Cardiac muscle cell (in vitro differentiated cells and primary cell): ENCODE measurements at regions not wholly inside any gene's neighbourhood (a gene's known extent, or its start where the extent isn't known, plus 50 kb on each side); places are given as distances from the start of the nearest gene placed in this dataset.

Source experiments
- DNase-seq, 2 donors: peaks; one replicate each; pipeline versions ENCODE4 v3.0.0 to v3.0.0-alpha.2; 2010 to 2017; ENCODE audit warnings: low read depth in 1 of 2, low spot score in 1 of 2
- H3K27ac ChIP-seq: fragments of 200-600 bp; sonication (generic); 2 replicates; pipeline ENCODE4 v1.5.1; 2016
- H3K27me3 ChIP-seq: fragments of 200-600 bp; sonication (generic); 2 replicates; pipeline ENCODE4 v1.6.0; 2016; ENCODE audit warnings: control low read depth
- H3K36me3 ChIP-seq: fragments of 200-600 bp; sonication (generic); 2 replicates; pipeline ENCODE4 v1.5.1; 2016; ENCODE audit warnings: control low read depth
- H3K4me1 ChIP-seq: fragments of 200-600 bp; sonication (generic); 2 replicates; pipeline ENCODE4 v1.8.1; 2017; ENCODE audit warnings: low read depth, mild to moderate bottlenecking, mixed run types
- H3K4me3 ChIP-seq: fragments of 200-600 bp; sonication (generic); 2 replicates; pipeline ENCODE4 v1.5.1; 2016; ENCODE audit warnings: mild to moderate bottlenecking
- H3K9me3 ChIP-seq: fragments of 200-600 bp; sonication (generic); 2 replicates; pipeline ENCODE4 v1.5.1; 2017; ENCODE audit warnings: low read depth, mild to moderate bottlenecking, control low read depth
- TF ChIP-seq, protein P1 (sequence below): IDR thresholded peaks from 2 replicates; pipeline ENCODE4 v1.5.1; 2012; ENCODE audit warnings: low read depth, mild to moderate bottlenecking, low read length

DNA sequence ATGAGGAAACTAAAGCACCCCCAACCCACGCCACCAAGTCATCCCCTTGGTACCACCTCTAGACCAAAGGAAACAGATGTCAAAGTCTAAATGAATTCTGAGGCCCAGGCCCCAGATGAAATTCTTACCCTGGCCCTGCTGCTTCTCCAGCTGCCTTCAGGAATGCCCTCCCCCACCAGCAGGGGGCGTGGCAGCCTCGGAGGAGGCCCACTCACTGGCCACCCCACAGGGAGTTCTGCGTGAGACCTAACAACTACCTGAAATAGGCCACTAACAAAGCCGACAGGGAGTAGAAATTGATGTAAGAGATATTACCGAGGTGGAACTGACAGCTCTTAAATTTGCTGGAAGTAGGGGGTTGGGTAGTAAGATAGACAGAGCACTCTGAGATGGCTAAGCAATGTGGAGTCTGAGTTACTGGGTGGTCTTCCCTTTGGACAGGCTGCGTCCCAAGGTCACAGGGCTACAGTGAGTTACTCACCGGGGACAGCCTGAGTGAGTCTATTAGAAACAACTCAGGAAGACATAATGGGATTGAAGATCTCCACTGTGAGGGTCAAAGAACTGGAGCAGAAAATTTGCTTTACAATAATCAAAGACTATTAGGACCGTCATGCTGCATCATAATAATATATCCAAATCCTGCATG, 240.7 kb downstream of the SHOX2 start:
- H3K27me3 ChIP-seq = no peaks in the 10 kb centered on the region
- no peak overlapping the region for H3K27ac ChIP-seq
- no peaks in the 10 kb centered on the region for H3K4me1 ChIP-seq
- no peaks in the 10 kb centered on the region for H3K9me3 ChIP-seq
- DNase-seq = peak; percentile 9 to 19
- no peaks in the 10 kb centered on the region for H3K36me3 ChIP-seq
- TF ChIP-seq, protein P1, sequence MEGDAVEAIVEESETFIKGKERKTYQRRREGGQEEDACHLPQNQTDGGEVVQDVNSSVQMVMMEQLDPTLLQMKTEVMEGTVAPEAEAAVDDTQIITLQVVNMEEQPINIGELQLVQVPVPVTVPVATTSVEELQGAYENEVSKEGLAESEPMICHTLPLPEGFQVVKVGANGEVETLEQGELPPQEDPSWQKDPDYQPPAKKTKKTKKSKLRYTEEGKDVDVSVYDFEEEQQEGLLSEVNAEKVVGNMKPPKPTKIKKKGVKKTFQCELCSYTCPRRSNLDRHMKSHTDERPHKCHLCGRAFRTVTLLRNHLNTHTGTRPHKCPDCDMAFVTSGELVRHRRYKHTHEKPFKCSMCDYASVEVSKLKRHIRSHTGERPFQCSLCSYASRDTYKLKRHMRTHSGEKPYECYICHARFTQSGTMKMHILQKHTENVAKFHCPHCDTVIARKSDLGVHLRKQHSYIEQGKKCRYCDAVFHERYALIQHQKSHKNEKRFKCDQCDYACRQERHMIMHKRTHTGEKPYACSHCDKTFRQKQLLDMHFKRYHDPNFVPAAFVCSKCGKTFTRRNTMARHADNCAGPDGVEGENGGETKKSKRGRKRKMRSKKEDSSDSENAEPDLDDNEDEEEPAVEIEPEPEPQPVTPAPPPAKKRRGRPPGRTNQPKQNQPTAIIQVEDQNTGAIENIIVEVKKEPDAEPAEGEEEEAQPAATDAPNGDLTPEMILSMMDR = peak; percentile 56
- no peak overlapping the region for H3K4me3 ChIP-seq

DNA sequence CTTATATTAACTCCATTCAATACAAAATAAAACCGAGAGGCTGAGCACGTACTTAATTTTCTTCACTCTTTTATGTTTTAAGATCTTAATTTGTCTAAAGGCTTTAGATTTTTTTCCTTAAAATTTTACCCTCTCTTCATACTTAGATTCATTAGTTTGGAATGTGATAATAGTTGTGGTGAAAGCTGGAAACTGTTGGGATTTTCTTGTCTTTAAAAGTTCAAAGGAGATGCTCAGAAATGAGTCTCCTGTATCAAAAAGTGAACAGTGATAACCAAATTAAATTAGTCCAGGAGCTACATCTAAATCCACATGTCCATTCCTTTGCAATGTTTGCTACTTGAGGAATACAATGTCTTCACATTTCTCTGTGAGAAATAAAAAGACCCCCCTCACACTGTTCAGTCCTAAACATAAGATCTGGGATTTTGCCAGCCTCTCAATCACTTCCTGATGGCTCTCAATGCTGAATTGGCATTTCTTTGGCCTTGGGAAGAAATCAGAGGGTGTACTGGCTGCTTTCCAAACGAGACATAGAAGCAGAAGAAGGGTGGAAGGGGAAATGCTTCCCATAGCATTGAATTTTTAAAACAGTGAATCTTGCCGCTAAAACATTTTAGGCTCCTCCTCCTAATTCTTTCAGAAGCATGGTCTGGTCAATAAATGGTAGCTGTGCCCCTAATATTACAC, 245.0 kb downstream of the SHOX2 start:
- H3K36me3 ChIP-seq = no peaks in the 10 kb centered on the region
- no peak for DNase-seq
- no peaks in the 10 kb centered on the region for H3K27me3 ChIP-seq
- H3K4me3 ChIP-seq = no peak overlapping the region
- H3K4me1 ChIP-seq = no peaks in the 10 kb centered on the region
- no peak overlapping the region for H3K27ac ChIP-seq
- TF ChIP-seq, protein P1 = no peak
- H3K9me3 ChIP-seq = no peaks in the 10 kb centered on the region

DNA sequence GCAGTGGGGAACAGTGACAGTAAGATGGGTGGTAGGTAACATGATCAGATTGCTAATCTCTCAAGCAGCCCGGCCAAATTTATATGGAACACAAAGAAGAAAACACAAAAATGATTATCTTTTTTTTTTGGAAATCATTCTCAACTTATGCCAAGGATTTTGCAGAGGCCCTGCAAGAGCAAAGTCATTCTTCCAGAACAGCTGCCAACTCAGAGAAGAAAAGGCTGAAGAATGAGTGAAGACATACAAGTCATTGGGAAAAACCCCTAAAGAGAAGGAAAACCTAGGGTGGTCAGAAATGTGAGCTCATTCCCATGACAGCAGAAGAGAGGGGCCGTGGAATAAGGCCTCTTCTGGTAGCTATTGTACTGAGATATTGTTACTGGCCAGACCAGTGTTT, 246.7 kb downstream of the SHOX2 start:
- no peak for DNase-seq
- Histone ChIP-seq H3K27me3 (no peaks in the 10 kb centered on the region), H3K4me3 (no peak overlapping the region), H3K36me3 (no peaks in the 10 kb centered on the region), H3K4me1 (no peaks in the 10 kb centered on the region), H3K27ac (no peak overlapping the region), H3K9me3 (no peaks in the 10 kb centered on the region)
- TF ChIP-seq, protein P1 = no peak

DNA sequence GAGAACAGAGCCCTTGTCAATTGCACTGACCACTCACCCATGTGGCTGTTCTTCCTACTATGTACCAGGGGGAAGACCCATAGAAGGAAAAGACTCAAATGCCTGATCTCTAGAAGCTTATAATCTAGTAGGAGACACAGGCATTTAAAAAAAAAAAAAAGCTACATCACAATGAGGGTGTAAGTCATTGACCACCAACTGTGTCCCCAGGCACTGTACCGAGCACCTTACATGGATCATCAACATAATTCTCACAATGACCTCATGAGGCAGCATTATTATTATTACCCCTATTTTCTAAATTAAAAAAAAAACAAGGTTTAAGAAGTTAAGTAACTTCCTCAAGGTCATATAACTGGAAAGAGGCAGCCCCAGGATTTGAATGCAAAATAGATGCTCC, 247.4 kb downstream of the SHOX2 start:
- no peak overlapping the region for H3K4me3 ChIP-seq
- no peak overlapping the region for H3K27ac ChIP-seq
- no peaks in the 10 kb centered on the region for H3K4me1 ChIP-seq
- H3K9me3 ChIP-seq = no peaks in the 10 kb centered on the region
- H3K36me3 ChIP-seq = no peaks in the 10 kb centered on the region
- DNase-seq = no peak
- no peaks in the 10 kb centered on the region for H3K27me3 ChIP-seq
- TF ChIP-seq, protein P1 = no peak

DNA sequence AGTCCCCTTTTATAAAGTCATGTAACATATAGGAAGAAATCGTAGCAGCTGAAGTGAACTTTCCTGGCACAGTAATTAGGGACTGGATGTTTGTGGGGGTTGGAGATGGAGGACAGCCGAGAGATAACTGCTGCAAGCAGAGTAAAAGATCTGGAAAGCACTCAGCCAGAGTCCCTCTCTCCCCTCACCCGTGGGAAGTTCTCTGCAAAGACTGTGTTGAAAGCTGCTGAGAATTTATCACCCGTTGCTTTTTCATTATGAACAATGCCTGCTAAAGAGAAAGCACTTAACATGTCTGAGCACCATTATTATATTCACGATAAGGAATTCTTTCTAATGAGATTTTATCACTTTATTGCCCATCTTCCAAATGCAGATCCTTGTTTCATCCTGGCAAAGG, 248.8 kb downstream of the SHOX2 start:
- Histone ChIP-seq H3K4me3 (no peak overlapping the region), H3K27me3 (no peaks in the 10 kb centered on the region), H3K4me1 (no peaks in the 10 kb centered on the region), H3K36me3 (no peaks in the 10 kb centered on the region), H3K9me3 (no peaks in the 10 kb centered on the region), H3K27ac (no peak overlapping the region)
- TF ChIP-seq, protein P1 = no peak
- peak in 1 of 2 donors; percentile 25 for DNase-seq
